ENCODE measurements at regions not wholly inside any gene's neighbourhood (a gene's known extent, or its start where the extent isn't known, plus 50 kb on each side); places are given as distances from the start of the nearest gene placed in this dataset.
"Not testable (repeated sequence)": the region's sequence is repeated elsewhere in the genome, so short reads cannot be mapped to it uniquely, and the experiment has no call there.

DNA sequence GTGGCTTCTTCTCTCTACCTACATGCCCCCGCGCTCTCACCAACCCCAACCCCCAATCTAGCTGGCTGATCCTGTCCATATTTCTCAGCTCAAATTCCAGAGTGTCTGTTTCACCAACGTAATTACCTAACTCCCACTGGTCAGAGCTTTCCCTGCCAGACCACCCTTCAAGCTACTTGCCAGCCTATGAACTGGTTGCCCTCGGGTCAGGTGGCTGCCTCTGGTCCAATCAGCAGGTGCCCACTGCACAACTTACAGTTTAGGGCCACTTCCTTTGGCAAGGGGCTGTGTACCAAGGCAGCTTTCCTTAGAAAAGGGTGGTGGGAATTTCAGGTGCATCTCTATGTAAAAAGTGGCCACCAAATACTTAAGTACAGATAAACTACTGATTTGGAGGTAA, 92.2 kb upstream of the SLC30A5 start:
- Histone ChIP-seq H3K4me2 (no peak overlapping the region), H3K9me3 (replicated peaks in 1 of 11) (no peaks in the 10 kb centered on the region), H3K27ac (no peak overlapping the region), H3K4me1 (no peaks in the 10 kb centered on the region), H3K27me3 (no peaks in the 10 kb centered on the region), H3K9ac (no peak overlapping the region), H3K4me3 (no peak overlapping the region), H3K36me3 (no peaks in the 10 kb centered on the region), H4K20me1 (no peaks in the 10 kb centered on the region)
- no peak for TF ChIP-seq Cebpa-rat (IDR thresholded peaks at IDR 0.05)

DNA sequence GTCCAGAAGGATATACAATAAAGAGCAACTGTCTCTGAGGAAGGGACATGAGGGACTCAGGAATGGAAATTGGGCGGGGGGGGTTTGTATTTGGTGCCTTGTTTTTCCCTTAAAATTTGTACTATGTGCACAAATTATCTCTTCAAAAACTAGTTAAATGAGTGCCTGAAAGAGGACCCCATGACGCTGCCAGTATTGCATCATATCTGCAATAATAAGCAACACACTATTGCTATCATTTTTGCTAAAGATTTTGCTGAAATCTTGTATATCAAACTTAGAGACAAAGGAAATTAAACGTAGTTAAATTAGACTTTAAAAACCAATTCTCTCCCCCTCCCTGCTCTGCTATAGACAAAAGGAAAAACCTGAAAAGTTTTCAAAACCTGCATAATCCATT, 89.7 kb upstream of the SLC30A5 start:
- Histone ChIP-seq H4K20me1 (no peaks in the 10 kb centered on the region), H3K36me3 (no peaks in the 10 kb centered on the region), H3K9me3 (replicated peaks in 1 of 11) (no peaks in the 10 kb centered on the region), H3K27me3 (no peaks in the 10 kb centered on the region), H3K4me2 (no peak overlapping the region), H3K4me3 (no peak overlapping the region), H3K4me1 (no peaks in the 10 kb centered on the region), H3K9ac (no peak overlapping the region), H3K27ac (no peak overlapping the region)
- no peak for TF ChIP-seq Cebpa-rat (IDR thresholded peaks at IDR 0.05)

DNA sequence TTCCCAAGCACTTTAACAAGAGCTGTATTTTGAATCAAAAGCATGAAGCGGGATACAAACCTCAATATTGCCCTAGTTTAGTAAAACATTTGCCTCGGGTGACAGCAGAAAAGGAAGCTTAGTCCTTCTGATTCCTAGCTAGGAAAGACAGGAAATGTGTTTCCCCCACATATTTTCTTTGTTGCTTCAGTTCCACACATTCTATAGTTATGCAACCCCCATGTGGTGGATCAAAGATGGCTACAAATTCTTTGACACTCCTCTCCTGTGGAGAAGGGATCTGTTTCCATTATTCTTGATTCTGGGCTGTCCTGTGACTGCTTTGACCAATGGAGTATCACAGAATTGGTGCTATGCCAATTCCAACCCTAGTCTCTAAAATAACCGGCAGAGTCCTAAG, 89.1 kb upstream of the SLC30A5 start:
- H4K20me1 ChIP-seq, result no peaks in the 10 kb centered on the region
- no peak overlapping the region for H3K9ac ChIP-seq
- no peak for TF ChIP-seq Cebpa-rat (IDR thresholded peaks at IDR 0.05)
- H3K4me3 ChIP-seq, result no peak overlapping the region
- no peak overlapping the region for H3K4me2 ChIP-seq
- H3K27me3 ChIP-seq, result no peaks in the 10 kb centered on the region
- H3K27ac ChIP-seq, result no peak overlapping the region
- H3K4me1 ChIP-seq, result no peaks in the 10 kb centered on the region
- H3K9me3 ChIP-seq (replicated peaks in 1 of 11), result no peaks in the 10 kb centered on the region
- H3K36me3 ChIP-seq, result no peaks in the 10 kb centered on the region

DNA sequence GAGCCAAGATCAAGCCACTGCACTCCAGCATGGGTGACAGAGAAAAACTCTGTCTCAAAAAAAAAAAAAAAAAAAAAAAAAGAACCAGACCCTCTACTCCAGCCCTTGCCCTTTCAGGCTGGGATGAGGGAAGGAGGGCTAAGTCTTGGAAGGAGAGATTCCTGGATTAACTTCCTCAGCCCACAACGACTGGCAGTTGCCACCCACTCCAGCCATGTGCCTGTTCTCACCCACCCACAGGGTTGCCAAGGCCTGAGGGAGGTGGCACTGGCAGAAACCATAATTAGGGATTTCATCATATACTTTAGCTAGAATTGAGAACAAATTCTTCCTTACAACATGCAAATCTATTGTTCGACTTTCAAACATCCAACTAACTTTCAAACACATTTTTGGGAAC, 87.8 kb upstream of the SLC30A5 start:
- Histone ChIP-seq H3K27ac (no peak overlapping the region), H3K9me3 (replicated peaks in 1 of 11) (no peaks in the 10 kb centered on the region), H3K4me3 (no peak overlapping the region), H3K4me1 (no peaks in the 10 kb centered on the region), H4K20me1 (no peaks in the 10 kb centered on the region), H3K4me2 (no peak overlapping the region), H3K36me3 (no peaks in the 10 kb centered on the region), H3K27me3 (no peaks in the 10 kb centered on the region), H3K9ac (no peak overlapping the region)
- TF ChIP-seq Cebpa-rat (IDR thresholded peaks at IDR 0.05), result no peak

DNA sequence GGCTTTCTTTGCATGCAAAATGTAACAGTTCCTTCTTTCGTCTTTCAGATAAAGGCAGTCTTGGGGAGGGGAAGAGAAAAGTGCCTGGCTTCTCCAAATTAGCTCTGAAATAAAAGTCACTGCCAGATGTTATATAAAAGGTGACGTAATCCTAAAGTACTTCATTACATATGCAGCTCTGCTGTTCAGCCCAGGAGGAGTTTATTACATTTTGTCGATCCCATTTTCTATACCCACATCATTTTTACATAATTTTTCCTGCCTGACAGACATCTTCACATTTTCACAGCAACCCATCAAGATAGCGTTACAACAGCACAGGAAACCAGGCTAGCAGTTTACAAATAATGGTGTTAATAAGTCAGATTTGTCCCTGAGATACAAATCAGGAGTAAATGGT, 86.7 kb upstream of the SLC30A5 start:
- Histone ChIP-seq H3K4me1 (no peaks in the 10 kb centered on the region), H3K4me3 (no peak overlapping the region), H3K4me2 (no peak overlapping the region), H3K9ac (no peak overlapping the region), H3K27me3 (no peaks in the 10 kb centered on the region), H3K27ac (no peak overlapping the region), H4K20me1 (no peaks in the 10 kb centered on the region), H3K36me3 (no peaks in the 10 kb centered on the region), H3K9me3 (replicated peaks in 1 of 11) (no peaks in the 10 kb centered on the region)
- no peak for TF ChIP-seq Cebpa-rat (IDR thresholded peaks at IDR 0.05)

DNA sequence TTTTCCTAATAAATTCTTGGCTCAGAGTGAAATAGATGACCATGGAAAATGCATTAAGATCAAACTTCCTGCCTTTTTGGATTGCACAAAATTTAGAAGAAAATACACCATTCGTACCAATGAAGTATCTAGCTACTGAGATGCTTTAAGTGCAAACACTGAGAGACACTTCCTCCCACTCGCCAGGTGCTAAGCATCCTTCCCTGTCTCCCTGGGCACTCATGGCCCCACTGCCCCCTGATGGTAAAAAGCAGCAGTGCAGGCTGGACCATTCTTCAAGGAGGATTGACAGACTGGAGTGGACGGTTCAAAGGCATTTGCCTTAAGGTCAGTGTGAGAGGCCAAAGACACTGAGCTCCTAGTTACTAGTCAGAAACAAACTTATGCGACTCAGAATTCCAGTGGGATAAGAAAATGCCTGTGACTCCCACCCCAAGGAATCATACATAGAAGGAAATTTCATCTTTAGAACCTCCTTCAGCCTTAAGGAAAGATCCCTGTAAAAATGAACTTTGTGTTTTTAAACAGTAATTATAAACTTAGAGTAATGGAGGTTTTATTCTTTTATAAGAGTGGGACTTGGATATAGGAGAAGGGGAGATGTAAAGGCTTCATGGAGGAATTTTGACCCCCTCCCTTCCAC, 86.0 kb upstream of the SLC30A5 start:
- no peaks in the 10 kb centered on the region for H4K20me1 ChIP-seq
- H3K27ac ChIP-seq, result no peak overlapping the region
- H3K9ac ChIP-seq, result no peak overlapping the region
- H3K4me3 ChIP-seq, result no peak overlapping the region
- no peaks in the 10 kb centered on the region for H3K4me1 ChIP-seq
- TF ChIP-seq Cebpa-rat (IDR thresholded peaks at IDR 0.05), result no peak
- H3K9me3 ChIP-seq (replicated peaks in 1 of 11), result no peaks in the 10 kb centered on the region
- H3K36me3 ChIP-seq, result no peaks in the 10 kb centered on the region
- H3K27me3 ChIP-seq, result no peaks in the 10 kb centered on the region
- no peak overlapping the region for H3K4me2 ChIP-seq

DNA sequence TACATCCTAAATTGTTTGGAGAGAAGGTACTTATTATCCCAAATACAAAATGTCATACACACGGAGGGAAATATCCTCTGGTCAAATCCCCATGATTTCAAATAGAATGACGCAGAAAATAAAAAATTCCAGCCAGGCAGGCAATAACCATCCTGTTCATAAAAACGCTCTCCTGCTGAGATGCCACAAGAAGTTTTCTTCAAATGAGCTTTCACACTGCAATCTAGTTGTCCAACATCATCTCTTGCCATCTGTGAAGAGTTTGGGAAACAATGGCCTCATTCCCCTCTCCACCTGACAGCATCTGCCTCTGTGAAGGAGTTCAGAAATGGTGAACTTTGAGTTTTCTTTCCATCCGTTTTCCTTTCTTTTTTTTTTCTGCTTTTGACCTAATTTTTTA, 83.3 kb upstream of the SLC30A5 start:
- H3K4me2 ChIP-seq, result no peak overlapping the region
- H3K27me3 ChIP-seq, result no peaks in the 10 kb centered on the region
- TF ChIP-seq Cebpa-rat (IDR thresholded peaks at IDR 0.05), result no peak
- no peaks in the 10 kb centered on the region for H3K4me1 ChIP-seq
- peaks cover 0 to 19% (median 0%) of the 10 kb centered on the region in 11 experiments; a peak in 8 of 22 replicates for H3K9me3 ChIP-seq (replicated peaks in 1 of 11)
- no peak overlapping the region for H3K4me3 ChIP-seq
- H3K36me3 ChIP-seq, result no peaks in the 10 kb centered on the region
- no peak overlapping the region for H3K9ac ChIP-seq
- no peak overlapping the region for H3K27ac ChIP-seq
- H4K20me1 ChIP-seq, result no peaks in the 10 kb centered on the region

DNA sequence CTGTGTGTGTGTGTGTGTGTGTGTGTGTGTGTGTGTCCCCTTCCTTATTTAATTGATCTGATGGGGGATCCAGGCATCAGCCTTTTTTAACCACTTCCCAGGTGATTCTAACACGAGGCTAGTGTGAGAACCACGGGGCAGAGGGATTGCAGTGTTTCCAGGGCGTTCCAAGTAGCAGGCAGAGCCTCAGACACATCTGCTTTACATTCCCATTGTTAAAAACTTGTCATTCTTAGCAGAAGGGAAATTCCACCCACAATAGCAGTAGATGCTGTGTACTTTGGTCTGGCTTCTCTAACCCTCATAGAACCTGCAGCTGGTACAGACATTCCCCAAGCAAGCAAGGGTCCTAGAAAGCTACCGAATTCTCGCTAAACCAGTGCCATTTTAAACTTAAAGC, 81.9 kb upstream of the SLC30A5 start:
- no peak overlapping the region for H3K27ac ChIP-seq
- H3K9me3 ChIP-seq (replicated peaks in 1 of 11), result peaks cover 0 to 19% (median 0%) of the 10 kb centered on the region in 11 experiments; a peak in 8 of 22 replicates
- H3K4me1 ChIP-seq, result no peaks in the 10 kb centered on the region
- no peak overlapping the region for H3K9ac ChIP-seq
- H4K20me1 ChIP-seq, result no peaks in the 10 kb centered on the region
- H3K36me3 ChIP-seq, result no peaks in the 10 kb centered on the region
- H3K4me3 ChIP-seq, result no peak overlapping the region
- TF ChIP-seq Cebpa-rat (IDR thresholded peaks at IDR 0.05), result no peak
- no peak overlapping the region for H3K4me2 ChIP-seq
- no peaks in the 10 kb centered on the region for H3K27me3 ChIP-seq

DNA sequence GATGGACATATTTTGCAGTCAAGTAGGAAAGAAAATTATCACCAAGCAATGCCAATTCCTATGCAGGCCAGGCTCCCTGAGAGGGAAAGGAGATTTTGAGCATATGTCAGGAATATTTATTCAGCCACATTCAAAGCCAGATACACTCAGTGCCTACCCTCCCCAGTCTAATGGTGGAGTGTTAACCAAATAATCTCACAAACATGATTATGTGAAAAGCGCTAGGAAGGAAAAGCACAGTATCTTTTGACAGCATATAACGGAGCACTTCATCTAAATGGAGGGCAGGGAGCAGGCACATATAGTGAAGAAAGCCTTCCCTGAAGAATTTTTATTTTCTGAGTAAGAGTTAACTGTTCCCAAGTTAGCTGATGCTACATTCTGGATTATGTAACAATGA, 80.3 kb upstream of the SLC30A5 start:
- Histone ChIP-seq H3K4me2 (no peak overlapping the region), H3K4me3 (no peak overlapping the region), H3K9ac (no peak overlapping the region), H3K27ac (no peak overlapping the region), H3K36me3 (no peaks in the 10 kb centered on the region), H3K27me3 (no peaks in the 10 kb centered on the region), H4K20me1 (no peaks in the 10 kb centered on the region), H3K4me1 (no peaks in the 10 kb centered on the region), H3K9me3 (replicated peaks in 1 of 11) (peaks cover 0 to 19% (median 0%) of the 10 kb centered on the region in 11 experiments; a peak in 8 of 22 replicates)
- no peak for TF ChIP-seq Cebpa-rat (IDR thresholded peaks at IDR 0.05)

DNA sequence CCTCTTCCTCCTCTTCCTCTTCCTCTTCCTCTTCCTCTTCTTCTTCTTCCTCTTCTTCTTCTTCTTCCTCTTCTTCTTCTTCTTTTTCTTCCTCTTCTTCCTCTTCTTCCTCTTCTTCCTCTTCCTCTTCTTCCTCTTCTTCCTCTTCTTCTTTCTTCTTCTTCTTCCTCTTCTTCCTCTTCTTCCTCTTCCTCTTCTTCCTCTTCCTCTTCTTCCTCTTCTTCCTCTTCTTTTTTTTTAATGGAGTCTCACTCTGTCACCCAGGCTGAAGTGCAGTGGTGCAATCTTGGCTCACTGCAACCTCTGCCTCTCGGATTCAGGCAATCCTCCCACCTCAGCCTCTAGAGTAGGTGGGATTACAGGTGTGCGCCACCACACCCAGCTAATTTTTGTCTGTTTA, 79.8 kb upstream of the SLC30A5 start:
- H3K9me3 ChIP-seq (replicated peaks in 1 of 11), result peaks cover 0 to 19% (median 0%) of the 10 kb centered on the region in 11 experiments; a peak in 8 of 22 replicates
- H3K36me3 ChIP-seq, H3K4me2 ChIP-seq, H4K20me1 ChIP-seq, H3K9ac ChIP-seq, H3K27ac ChIP-seq, H3K4me1 ChIP-seq, H3K4me3 ChIP-seq, H3K27me3 ChIP-seq: not testable (repeated sequence)

All from BLaER1 treated with 17β-estradiol and CSF1 and Interleukin-3, amounts not matched to agents 10 nM and 100 nM (cell line).